Pancreas (tissue), 10 donors: ENCODE measurements at regions not wholly inside any gene's neighbourhood (a gene's known extent, or its start where the extent isn't known, plus 50 kb on each side); places are given as distances from the start of the nearest gene placed in this dataset.

ENCODE experiments used
- ATAC-seq, 4 donors: fragments of 200-7000 bp; cut with Tn5 transposase; one replicate each; pipeline versions ENCODE4 v1.8.0 to v1.9.1; 2020; ENCODE audit warnings: mild to moderate bottlenecking in 4 of 4, moderate library complexity in 4 of 4
- DNase-seq, 6 donors: peaks; one replicate each; pipeline ENCODE4 v3.0.0-alpha.2; 2020
- FAIRE-seq: peaks from 2 replicates; lab custom pipeline; 2012; peaks lifted over from hg19 to GRCh38; lab: Jason Lieb, UNC
- H3K27ac ChIP-seq, 4 donors: fragments of 200-600 bp; sonication (generic); 1 replicate in 3 of 4; 2 replicates in 1 of 4; pipeline versions ENCODE4 v1.5.0 to v1.8.0; 2020
- H3K27me3 ChIP-seq, 4 donors: fragments of 200-600 bp; one replicate each; pipeline ENCODE4 v1.8.0; 2021
- H3K36me3 ChIP-seq, 3 donors: fragments of 200-600 bp; sonication (generic) in 1 of 3; one replicate each; pipeline versions ENCODE4 v1.5.0 to v1.8.0; 2020 to 2021
- H3K4me1 ChIP-seq, 3 donors: fragments of 200-600 bp; one replicate each; pipeline ENCODE4 v1.8.0; 2021
- H3K4me3 ChIP-seq, 4 donors: fragments of 200-600 bp; sonication (generic) in 2 of 4; one replicate each; pipeline versions ENCODE4 v1.5.0 to v1.8.0; 2020 to 2021
- H3K9me3 ChIP-seq, 4 donors: fragments of 200-600 bp; one replicate each; pipeline ENCODE4 v1.8.0; 2021
- CTCF ChIP-seq, 4 donors: fragments of 200-600 bp; sonication (generic) in 3 of 4; IDR thresholded peaks; one replicate each; pipeline versions ENCODE4 v1.5.0 to v1.8.0; 2021; ENCODE audit warnings: antibody characterized with exemption in 4 of 4
- WGBS, 2 donors: extraction: QIAGEN DNeasy Blood & Tissue Kit; methylation state at CpG; one replicate each; pipeline ENCODE4 v1.1.7; 2013; 5-methylcytosine and 5-hydroxymethylcytosine counted together
- intact Hi-C, 3 donors: fragments of 100-400 bp; cut with DNase I; formaldehyde crosslinking; loops; one replicate each; pipeline versions ENCODE4 v1.11.1 to v1.14.2; 2022
- donor health status: healthy with polysubstance abuse.
- donor health status: DM: no; HTN: no; CAD: no; lungs with moderate emphysema.
- donor health status: DM: no; HTN: no; CAD: no.
- donor health status: control.
- donor health status: control.
- donor health status: Bipolar disorder and iron deficiency.
- donor health status: DM: yes; HTN: yes; CAD: no.
- donor health status: DM: no; HTN: no; CAD: no.
- donor health status: DM: no; HTN: no; CAD: no.
- donor health status: DM: yes; HTN: yes; CAD: no.

GRCh38 chr1:234540404-234540762, 61.4 kb upstream of the TARBP1 start:
- WGBS, 2 donors = 90 to 91% methylated on average over 5 of the region's 5 CpGs
- no peak for DNase-seq
- no peak overlapping the region for H3K27ac ChIP-seq
- no peak for TF ChIP-seq CTCF (IDR thresholded peaks at IDR 0.05)
- no peak overlapping the region for H3K4me3 ChIP-seq
- peaks cover 45 to 53% (median 52%) of the 10 kb centered on the region in 3 donors for H3K4me1 ChIP-seq
- no peaks in the 10 kb centered on the region for H3K36me3 ChIP-seq
- FAIRE-seq = no peak
- H3K9me3 ChIP-seq = no peaks in the 10 kb centered on the region
- intact Hi-C loops = loop anchor here in 1 of 3 donors (10.0 kb wide), 1 partner anchor 54 kb away; no protein-coding TSS in a partner anchor
- no peaks in the 10 kb centered on the region for H3K27me3 ChIP-seq
- no peak for ATAC-seq

- no peak for TF ChIP-seq CTCF (IDR thresholded peaks at IDR 0.05)
- Histone ChIP-seq H3K27ac (no peak overlapping the region), H3K27me3 (no peaks in the 10 kb centered on the region), H3K4me1 (peaks cover 46 to 54% (median 53%) of the 10 kb centered on the region in 3 donors), H3K4me3 (no peak overlapping the region), H3K9me3 (no peaks in the 10 kb centered on the region), H3K36me3 (no peaks in the 10 kb centered on the region)
- FAIRE-seq (no peak), DNase-seq (no peak), ATAC-seq (no peak)
- intact Hi-C loops = loop anchor here in 1 of 3 donors (10.0 kb wide), 1 partner anchor 55 kb away; no protein-coding TSS in a partner anchor
- 85 to 90% methylated on average over 9 of the region's 9 CpGs for WGBS, 2 donors
Observed at GRCh38 chr1:234539666-234540403, 60.9 kb upstream of the TARBP1 start.

DNA sequence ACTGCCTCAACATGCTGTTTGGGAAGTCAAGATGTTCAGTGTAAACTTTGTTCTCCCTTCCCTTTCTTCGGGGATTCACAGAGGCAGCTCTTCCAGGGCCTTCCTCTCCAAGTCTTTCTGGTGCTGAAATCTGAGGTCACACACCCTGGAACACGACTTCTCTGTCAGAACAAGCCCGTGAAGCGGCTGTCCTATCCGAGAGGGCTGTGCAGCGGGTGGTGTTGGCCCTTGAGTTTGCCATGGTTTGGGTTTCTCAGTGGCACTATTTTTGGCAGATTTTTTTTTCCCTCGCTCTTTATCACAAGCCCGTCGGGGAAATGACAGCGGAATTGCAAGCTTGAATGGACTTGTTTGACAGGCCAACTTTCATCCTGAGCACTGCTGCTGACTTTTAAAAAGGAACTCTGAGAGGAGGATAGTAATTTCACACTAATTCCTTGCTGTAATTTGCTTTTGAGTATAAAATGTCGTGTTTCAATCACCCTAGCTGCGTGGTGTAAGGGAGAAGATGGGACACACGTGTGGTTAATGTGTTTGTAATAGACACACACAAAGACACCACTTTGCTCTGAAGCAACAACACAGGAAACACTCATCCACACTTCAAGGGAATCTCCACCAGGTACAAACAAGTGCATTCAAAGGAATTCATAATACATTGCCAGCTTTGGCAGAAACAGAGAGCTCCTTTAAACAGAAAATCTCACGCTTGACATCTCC, 60.1 kb upstream of the TARBP1 start:
- TF ChIP-seq CTCF (IDR thresholded peaks at IDR 0.05) = no peak
- ATAC-seq (peak in 1 of 4 donors; percentile 6), FAIRE-seq (no peak), DNase-seq (peak in 1 of 6 donors; percentile 16)
- Histone ChIP-seq H3K27ac (no peak overlapping the region), H3K9me3 (no peaks in the 10 kb centered on the region), H3K36me3 (no peaks in the 10 kb centered on the region), H3K4me3 (no peak overlapping the region), H3K4me1 (peaks cover 52 to 60% (median 59%) of the 10 kb centered on the region in 3 donors), H3K27me3 (no peaks in the 10 kb centered on the region)
- intact Hi-C loops = no loop called here
- WGBS, 2 donors = 47 to 54% methylated on average over 14 of the region's 14 CpGs

DNA sequence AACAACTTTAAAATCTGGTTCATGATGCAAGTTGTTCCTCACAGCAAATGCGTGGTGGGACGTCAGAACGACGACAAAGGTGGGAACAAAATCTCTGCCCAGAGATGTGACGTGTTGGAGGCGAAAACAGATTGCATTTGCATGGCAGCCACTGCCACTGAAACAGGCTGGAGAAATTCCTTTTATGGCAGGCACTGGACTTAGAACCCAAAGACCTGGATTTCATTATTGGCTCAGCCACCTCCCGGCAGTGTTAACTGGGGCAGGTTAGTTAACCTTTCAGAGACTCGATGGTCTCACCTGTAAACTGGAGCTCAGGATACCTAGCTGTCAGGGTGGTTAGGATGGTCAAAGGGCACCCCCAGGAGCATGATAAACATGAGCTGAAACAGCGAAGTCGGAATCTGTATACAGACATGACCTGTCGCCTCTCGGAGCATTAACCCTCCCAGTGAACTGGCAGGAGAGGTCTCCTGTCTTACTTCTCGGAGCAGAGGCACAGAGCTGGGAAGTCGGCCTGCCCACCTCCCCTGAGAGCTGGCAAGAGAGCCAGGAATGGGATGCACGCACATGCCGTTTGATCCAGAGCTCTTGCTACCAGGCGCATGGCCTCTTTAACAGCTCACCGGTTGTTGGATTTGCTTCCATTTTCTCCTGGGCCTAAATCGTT, 59.2 kb upstream of the TARBP1 start:
- H3K36me3 ChIP-seq = no peaks in the 10 kb centered on the region
- H3K27me3 ChIP-seq = no peaks in the 10 kb centered on the region
- ATAC-seq (peak; percentile 31 to 59 (median 48)), FAIRE-seq (no peak), DNase-seq (peak in 2 of 6 donors; percentile 49 to 57)
- TF ChIP-seq CTCF (IDR thresholded peaks at IDR 0.05) = no peak
- intact Hi-C loops = no loop called here
- no peak overlapping the region for H3K4me3 ChIP-seq
- peaks cover 52 to 60% (median 59%) of the 10 kb centered on the region in 3 donors for H3K4me1 ChIP-seq
- WGBS, 2 donors = 52 to 63% methylated on average over 19 of the region's 19 CpGs
- H3K27ac ChIP-seq = no peak overlapping the region
- no peaks in the 10 kb centered on the region for H3K9me3 ChIP-seq
